GM21367 (cell line): ENCODE measurements at regions not wholly inside any gene's neighbourhood (a gene's known extent, or its start where the extent isn't known, plus 50 kb on each side); places are given as distances from the start of the nearest gene placed in this dataset.

Source experiments
- ATAC-seq: cut with Tn5 transposase; IDR thresholded peaks from one replicate; pipeline ENCODE4 v1.9.1; 2021; ENCODE audit not compliant: unreplicated experiment

GRCh38 chr15:39429898-39430357 is 151.0 kb upstream of the THBS1 start:
- ATAC-seq = no peak

GRCh38 chr15:39430389-39430788 is 150.5 kb upstream of the THBS1 start:
- ATAC-seq = no peak

GRCh38 chr15:39431376-39431775 is 149.5 kb upstream of the THBS1 start:
- no peak for ATAC-seq

- no peak for ATAC-seq
These were observed 148.9 kb upstream of the THBS1 start for GRCh38 chr15:39432026-39432425.

- no peak for ATAC-seq
These were observed 147.9 kb upstream of the THBS1 start for GRCh38 chr15:39432912-39433348.

- no peak for ATAC-seq
These were observed 147.5 kb upstream of the THBS1 start for GRCh38 chr15:39433376-39433775.

GRCh38 chr15:39434163-39434562 is 146.7 kb upstream of the THBS1 start:
- no peak for ATAC-seq

GRCh38 chr15:39434751-39435238 is 146.1 kb upstream of the THBS1 start:
- ATAC-seq = no peak

GRCh38 chr15:39435244-39435643 is 145.6 kb upstream of the THBS1 start:
- no peak for ATAC-seq

GRCh38 chr15:39438260-39438659 is 142.6 kb upstream of the THBS1 start:
- ATAC-seq = no peak

- no peak for ATAC-seq
These were observed 141.9 kb upstream of the THBS1 start for GRCh38 chr15:39438799-39439592.

- ATAC-seq = no peak
These were observed 138.0 kb upstream of the THBS1 start for GRCh38 chr15:39442898-39443297.

- ATAC-seq = no peak
These were observed 137.1 kb upstream of the THBS1 start for GRCh38 chr15:39443659-39444219.

GRCh38 chr15:39444735-39445470 is 136.0 kb upstream of the THBS1 start:
- no peak for ATAC-seq

GRCh38 chr15:39445931-39446330 is 134.9 kb upstream of the THBS1 start:
- ATAC-seq = no peak

- no peak for ATAC-seq
These were observed 133.5 kb upstream of the THBS1 start for GRCh38 chr15:39447346-39447745.

- ATAC-seq = no peak
These were observed 133.0 kb upstream of the THBS1 start for GRCh38 chr15:39447881-39448280.

GRCh38 chr15:39448409-39448808 is 132.5 kb upstream of the THBS1 start:
- ATAC-seq = no peak

GRCh38 chr15:39451121-39451688 is 129.7 kb upstream of the THBS1 start:
- ATAC-seq = no peak

- no peak for ATAC-seq
These were observed 129.0 kb upstream of the THBS1 start for GRCh38 chr15:39451871-39452270.

- peak; percentile 76 for ATAC-seq
These were observed 127.3 kb upstream of the THBS1 start for GRCh38 chr15:39453620-39454019.
